ENCODE measurements at regions not wholly inside any gene's neighbourhood (a gene's known extent, or its start where the extent isn't known, plus 50 kb on each side); places are given as distances from the start of the nearest gene placed in this dataset.

DNA sequence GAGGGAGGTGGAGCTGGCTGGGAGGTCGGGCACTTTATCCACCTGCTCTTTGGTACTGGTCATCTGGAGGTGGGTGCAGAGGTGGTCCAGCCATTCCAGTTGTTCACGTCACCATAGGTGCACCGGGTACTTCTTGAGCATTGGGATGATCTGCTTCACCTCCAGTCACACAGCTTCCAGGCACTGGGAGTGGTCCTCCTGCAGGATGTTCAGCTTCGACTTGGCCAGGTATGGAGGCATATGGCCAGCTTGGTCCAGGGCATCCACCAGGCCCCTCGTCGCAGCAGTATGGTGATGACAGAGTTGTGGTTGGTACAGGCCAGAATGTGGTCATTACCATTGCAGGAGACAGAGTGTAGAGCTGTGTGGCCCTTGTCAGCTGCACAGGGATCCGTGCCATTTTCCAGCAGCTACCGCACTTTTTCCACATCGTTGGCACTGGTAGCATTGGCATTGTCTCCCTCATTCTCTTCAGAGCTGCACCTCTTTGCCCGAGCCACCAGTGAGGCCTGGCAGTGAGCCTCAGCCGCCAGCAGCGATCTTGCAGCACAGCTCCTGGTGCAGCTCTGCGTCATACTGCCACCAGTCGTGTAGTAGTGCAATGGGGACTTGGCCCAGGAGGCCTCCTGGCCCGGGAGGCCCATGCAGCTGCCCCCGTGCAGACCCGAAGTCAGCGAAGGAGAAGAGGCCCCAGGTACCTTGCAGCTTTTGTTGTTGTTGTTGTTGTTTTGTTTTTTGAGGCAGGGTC is 150.9 kb downstream of the ZNF22 start:
- TF ChIP-seq ZNF274 (IDR thresholded peaks at IDR 0.05; ENCODE audit: low read depth, low read length) = no peak
- TF ChIP-seq SUZ12 (IDR thresholded peaks at IDR 0.05; ENCODE audit: extremely low read depth, insufficient read depth, insufficient read length) = no peak
- no peak for TF ChIP-seq YY1 (IDR thresholded peaks at IDR 0.05; ENCODE audit: insufficient read depth, insufficient read length)

All from NT2/D1 (cell line).